Stomach (tissue), 8 donors: ENCODE measurements at regions not wholly inside any gene's neighbourhood (a gene's known extent, or its start where the extent isn't known, plus 50 kb on each side); places are given as distances from the start of the nearest gene placed in this dataset.

Source experiments
- DNase-seq, 2 donors: peaks; one replicate each; pipeline versions ENCODE4 v3.0.0 to v3.0.0-alpha.2; 2013 to 2019
- H3K27ac ChIP-seq, 5 donors: fragments of 200-600 bp in 4 of 5; sonication (generic) in 4 of 5; one replicate each; pipeline ENCODE4 v1.5.1; 2013 to 2019; ENCODE audit warnings: mild to moderate bottlenecking in 1 of 5, moderate library complexity in 1 of 5
- H3K27me3 ChIP-seq, 3 donors: fragments of 200-600 bp; sonication (generic); one replicate each; pipeline ENCODE4 v1.5.1; 2017 to 2019; ENCODE audit warnings: mixed run types in 1 of 3
- H3K36me3 ChIP-seq, 4 donors: fragments of 200-600 bp; sonication (generic); 1 replicate in 3 of 4; 2 replicates in 1 of 4; pipeline ENCODE4 v1.5.1; 2016 to 2019
- H3K4me1 ChIP-seq, 4 donors: fragments of 200-600 bp; sonication (generic); one replicate each; pipeline ENCODE4 v1.5.1; 2016 to 2019
- H3K4me3 ChIP-seq, 4 donors: fragments of 200-600 bp; sonication (generic) in 3 of 4; one replicate each; pipeline ENCODE4 v1.5.1; 2016 to 2019; ENCODE audit warnings: mild to moderate bottlenecking in 1 of 4
- H3K9me3 ChIP-seq, 4 donors: fragments of 200-600 bp; sonication (generic); one replicate each; pipeline ENCODE4 v1.5.1; 2016 to 2019
- CTCF ChIP-seq, 7 experiments: fragments of 450-650 bp in 4 of 7; fragments of 200-600 bp in 3 of 7; sonication (generic) in 3 of 7; IDR thresholded peaks; one replicate each; pipeline ENCODE4 v1.5.1; 2016 to 2019; ENCODE audit warnings: antibody characterized with exemption in 7 of 7, control low read depth in 2 of 7, mild to moderate bottlenecking in 1 of 7
- EP300 ChIP-seq: sonication (generic); formaldehyde crosslinking; IDR thresholded peaks from one replicate; pipeline ENCODE4 v1.6.1; 2017; ENCODE audit warnings: antibody characterized with exemption
- POLR2A ChIP-seq, 4 donors: fragments of 450-650 bp; IDR thresholded peaks; one replicate each; pipeline ENCODE4 v1.6.1; 2016; ENCODE audit warnings: antibody characterized with exemption in 4 of 4, control low read depth in 2 of 4, mild to moderate bottlenecking in 1 of 4, moderate library complexity in 1 of 4
- POLR2AphosphoS5 ChIP-seq, 3 donors: sonication (generic); formaldehyde crosslinking; IDR thresholded peaks; one replicate each; pipeline ENCODE4 v1.6.1; 2016; ENCODE audit warnings: antibody characterized with exemption in 3 of 3
- WGBS, 5 donors: extraction: QIAGEN DNeasy Blood & Tissue Kit in 3 of 5; methylation state at CpG; one replicate each; pipeline versions ENCODE4 v1.1.5 to v1.1.7; 2013 to 2018; 5-methylcytosine and 5-hydroxymethylcytosine counted together
- intact Hi-C: fragments of 100-400 bp; cut with DNase I; formaldehyde crosslinking; loops from one replicate; pipeline ENCODE4 v1.15.1; 2023; ENCODE audit warnings: low total_unique reads
- donor health status: healthy with polysubstance abuse.
- donor health status: Bipolar disorder and iron deficiency.
- donor health status: healthy.

- intact Hi-C loops = no loop called here
- Histone ChIP-seq H3K9me3 (no peaks in the 10 kb centered on the region), H3K36me3 (no peaks in the 10 kb centered on the region), H3K27ac (no peak overlapping the region), H3K27me3 (no peaks in the 10 kb centered on the region), H3K4me3 (no peak overlapping the region), H3K4me1 (no peaks in the 10 kb centered on the region)
- DNase-seq = no peak
- TF ChIP-seq CTCF (IDR thresholded peaks at IDR 0.05) = no peak
- TF ChIP-seq POLR2AphosphoS5 (IDR thresholded peaks at IDR 0.05) = no peak
- no peak for TF ChIP-seq EP300
- TF ChIP-seq POLR2A (IDR thresholded peaks at IDR 0.05) = no peak
- WGBS, 5 donors = 72 to 97% (median 76%) methylated on average over 3 of the region's 3 CpGs
Measured at GRCh38 chr3:178048768-178049167, 487.5 kb upstream of the KCNMB2 start.

GRCh38 chr3:178054471-178054870, 481.8 kb upstream of the KCNMB2 start:
- intact Hi-C loops = no loop called here
- Histone ChIP-seq H3K4me1 (peaks cover 0 to 11% (median 5%) of the 10 kb centered on the region in 4 donors), H3K27me3 (no peaks in the 10 kb centered on the region), H3K36me3 (no peaks in the 10 kb centered on the region), H3K9me3 (no peaks in the 10 kb centered on the region), H3K27ac (no peak overlapping the region), H3K4me3 (no peak overlapping the region)
- WGBS, 5 donors = 74 to 91% (median 77%) methylated on average over 3 of the region's 3 CpGs
- no peak for DNase-seq
- TF ChIP-seq CTCF (IDR thresholded peaks at IDR 0.05) = no peak
- TF ChIP-seq POLR2AphosphoS5 (IDR thresholded peaks at IDR 0.05) = no peak
- no peak for TF ChIP-seq EP300
- TF ChIP-seq POLR2A (IDR thresholded peaks at IDR 0.05) = no peak

GRCh38 chr3:178055939-178056338, 480.3 kb upstream of the KCNMB2 start:
- no peak for DNase-seq
- H3K36me3 ChIP-seq = no peaks in the 10 kb centered on the region
- H3K27me3 ChIP-seq = no peaks in the 10 kb centered on the region
- no peak overlapping the region for H3K27ac ChIP-seq
- intact Hi-C loops = no loop called here
- H3K9me3 ChIP-seq = no peaks in the 10 kb centered on the region
- WGBS, 5 donors = 80 to 95% (median 88%) methylated on average over 2 of the region's 2 CpGs
- TF ChIP-seq EP300 (no peak), POLR2A (IDR thresholded peaks at IDR 0.05) (no peak), CTCF (IDR thresholded peaks at IDR 0.05) (no peak), POLR2AphosphoS5 (IDR thresholded peaks at IDR 0.05) (no peak)
- peaks cover 0 to 26% (median 13%) of the 10 kb centered on the region in 4 donors for H3K4me1 ChIP-seq
- H3K4me3 ChIP-seq = no peak overlapping the region

GRCh38 chr3:178056868-178057267, 479.4 kb upstream of the KCNMB2 start:
- Histone ChIP-seq H3K9me3 (no peaks in the 10 kb centered on the region), H3K27me3 (no peaks in the 10 kb centered on the region), H3K4me3 (no peak overlapping the region), H3K36me3 (no peaks in the 10 kb centered on the region), H3K27ac (no peak overlapping the region), H3K4me1 (peaks cover 0 to 28% (median 14%) of the 10 kb centered on the region in 4 donors)
- WGBS, 5 donors = 65 to 96% (median 89%) methylated on average over 1 of the region's 1 CpG
- intact Hi-C loops = no loop called here
- TF ChIP-seq CTCF (IDR thresholded peaks at IDR 0.05) (no peak), POLR2A (IDR thresholded peaks at IDR 0.05) (no peak), EP300 (no peak), POLR2AphosphoS5 (IDR thresholded peaks at IDR 0.05) (no peak)
- DNase-seq = no peak
